ENCODE measurements at regions not wholly inside any gene's neighbourhood (a gene's known extent, or its start where the extent isn't known, plus 50 kb on each side); places are given as distances from the start of the nearest gene placed in this dataset.
"Not testable (repeated sequence)": the region's sequence is repeated elsewhere in the genome, so short reads cannot be mapped to it uniquely, and the experiment has no call there.

- no peak for DNase-seq
These were observed 358.8 kb downstream of the C12orf50 start for GRCh38 chr12:87670448-87670847.

DNA sequence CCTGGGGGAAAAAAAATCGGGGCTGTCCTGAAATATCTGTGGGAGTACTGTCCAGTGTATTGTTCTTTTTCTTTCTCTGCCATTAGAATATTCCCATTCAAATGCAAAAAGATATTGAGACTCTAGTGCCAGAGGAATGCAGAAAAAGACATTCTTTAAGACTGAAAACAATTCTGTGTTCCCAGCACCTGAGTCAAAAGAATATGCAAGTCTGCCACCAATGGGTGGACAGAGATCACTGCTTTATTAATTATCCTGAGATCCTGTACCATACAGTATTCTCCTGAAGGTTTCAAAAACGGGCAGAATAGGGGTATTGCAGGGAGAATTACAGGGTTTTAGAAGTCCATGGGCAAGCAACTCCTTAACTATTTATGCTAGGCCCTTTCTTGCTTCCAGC lies 361.8 kb downstream of the C12orf50 start:
- DNase-seq = no peak

DNA sequence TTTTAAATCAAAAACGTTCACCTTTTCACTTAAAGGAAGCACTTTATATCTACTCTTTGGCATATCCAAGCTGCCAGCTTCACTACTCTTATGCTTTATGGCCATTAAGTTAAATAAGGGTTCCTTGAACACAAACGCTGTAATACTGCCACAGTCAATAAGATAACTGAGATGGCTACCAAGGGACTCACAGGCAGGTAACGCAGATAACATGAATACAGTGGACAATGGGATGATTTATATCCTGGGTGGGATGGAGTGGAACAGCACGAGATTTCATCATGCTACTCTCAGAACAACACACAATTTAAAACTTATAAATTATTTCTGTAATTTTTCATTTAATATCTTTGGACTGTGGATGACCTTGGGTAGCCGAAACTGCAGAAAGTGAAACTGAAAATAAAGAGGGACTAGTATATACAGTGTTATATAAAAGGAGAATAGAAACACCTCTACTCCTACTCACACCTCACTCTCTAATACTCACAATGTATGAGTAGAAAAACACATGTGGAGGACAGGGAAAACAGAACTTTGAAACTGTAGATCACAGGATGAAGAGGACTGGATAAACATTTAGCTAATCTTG lies 367.3 kb downstream of the C12orf50 start:
- DNase-seq = no peak

DNA sequence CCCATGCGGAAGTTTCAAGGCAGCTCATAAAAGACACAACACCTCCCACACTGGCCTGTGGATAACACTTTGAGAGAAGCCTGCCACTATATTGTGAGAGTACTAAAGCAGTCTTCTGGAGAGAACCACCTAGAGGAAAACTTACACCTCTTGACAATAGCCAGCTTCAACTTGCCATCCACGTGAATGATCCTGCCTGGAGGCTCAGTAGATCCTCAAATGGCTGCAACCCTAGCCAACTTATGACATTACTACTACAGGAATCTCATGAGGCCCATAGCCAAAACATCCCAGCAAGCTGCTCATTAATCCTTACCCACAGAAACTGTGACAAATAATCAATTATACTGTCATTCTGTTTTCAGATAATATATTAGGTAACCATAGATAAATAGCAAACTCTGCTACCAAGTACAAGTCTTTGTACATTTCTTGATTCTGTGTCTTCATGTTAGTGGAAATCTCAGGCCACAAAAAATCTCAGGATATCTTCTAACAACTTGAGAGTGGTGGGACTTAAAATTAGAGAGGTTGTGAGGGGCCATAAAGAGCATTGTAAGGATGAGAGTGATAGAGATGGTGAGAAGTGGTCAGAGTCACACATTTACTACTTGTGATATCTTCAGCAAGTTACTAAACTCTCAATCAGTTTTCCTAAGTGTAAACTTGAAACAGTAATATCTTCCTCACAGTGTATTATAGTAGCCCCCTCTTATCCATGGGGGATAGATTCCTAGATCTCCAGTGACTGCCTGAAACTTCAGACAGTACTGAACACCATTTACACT lies 368.0 kb downstream of the C12orf50 start:
- no peak for DNase-seq

DNA sequence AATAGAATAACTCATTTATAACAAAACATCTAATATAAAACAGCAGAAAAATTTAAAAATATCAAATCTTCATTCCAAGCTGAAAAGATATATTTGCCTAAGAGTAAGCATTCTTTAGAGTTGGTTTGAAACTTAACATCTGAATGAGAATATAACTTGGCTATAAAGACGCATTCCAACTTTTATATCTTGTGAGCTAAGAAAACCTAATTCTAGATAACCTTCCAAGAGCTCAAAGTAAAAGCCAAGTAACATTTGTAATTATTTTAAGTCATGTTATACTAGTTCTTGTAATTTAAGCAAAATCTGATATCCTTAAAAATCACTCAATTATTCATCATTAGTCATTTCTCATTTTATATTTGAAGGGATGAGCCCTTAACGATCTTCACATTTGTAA lies 368.9 kb downstream of the C12orf50 start:
- DNase-seq = no peak

DNA sequence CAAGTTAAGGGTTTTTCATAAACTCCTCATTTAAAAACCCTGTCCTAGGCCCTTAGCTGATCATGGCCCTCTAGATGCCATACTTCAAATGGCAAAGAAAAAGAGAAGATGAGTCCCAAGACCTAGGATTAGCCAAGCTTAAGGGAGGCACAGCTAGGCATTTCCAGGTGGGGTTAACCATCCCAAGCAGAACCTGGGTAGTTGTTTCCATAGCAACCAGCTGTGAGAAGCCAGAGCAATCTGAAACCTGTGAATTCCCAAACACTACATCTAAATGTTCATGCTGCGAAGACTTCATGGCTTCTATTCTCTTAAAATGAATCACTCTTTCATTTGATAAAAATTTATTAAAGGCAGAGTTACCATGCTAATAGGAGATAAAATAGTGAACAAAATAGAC lies 372.9 kb downstream of the C12orf50 start:
- DNase-seq = no peak

DNA sequence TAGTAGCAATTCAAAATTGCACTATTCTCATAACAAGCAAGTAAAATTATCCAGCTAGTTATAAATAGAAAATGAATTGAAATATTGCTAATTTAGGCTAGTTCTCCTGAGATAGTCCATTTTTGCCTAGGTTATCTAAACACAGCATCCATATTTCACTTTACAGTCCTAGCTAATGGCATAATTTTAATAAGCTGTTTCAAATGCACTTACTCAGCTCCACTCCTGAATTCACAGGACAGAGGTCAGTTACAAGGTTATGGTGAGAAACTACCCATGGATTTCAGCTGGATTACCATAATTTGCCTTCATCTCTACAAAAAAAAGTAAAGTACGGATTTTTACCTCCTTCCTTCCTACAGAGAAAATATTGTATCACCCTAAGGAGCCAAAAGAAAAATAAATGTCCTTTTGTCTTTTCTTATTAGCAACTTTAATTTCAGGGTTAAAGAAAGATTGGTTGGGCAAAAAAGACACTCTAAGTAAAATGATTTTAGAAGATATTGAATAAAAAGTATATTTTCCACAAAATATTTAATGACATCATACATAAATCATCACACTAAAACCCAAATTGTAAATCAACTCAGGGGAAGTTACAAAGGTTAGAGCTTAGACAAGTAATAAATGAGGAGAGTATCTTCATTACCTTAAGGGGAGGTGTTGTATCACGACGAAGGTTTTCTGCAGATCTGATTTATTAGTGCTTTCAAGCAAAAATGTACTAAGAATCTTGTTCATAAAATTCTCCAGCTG lies 377.4 kb downstream of the C12orf50 start:
- no peak for DNase-seq

GRCh38 chr12:87642245-87642644 lies 387.0 kb downstream of the C12orf50 start:
- no peak for DNase-seq

- no peak for DNase-seq
These were observed 411.0 kb downstream of the C12orf50 start for GRCh38 chr12:87618199-87618598.

- no peak for DNase-seq
These were observed 416.2 kb downstream of the C12orf50 start for GRCh38 chr12:87612996-87613395.

GRCh38 chr12:87608321-87608720 lies 420.9 kb downstream of the C12orf50 start:
- DNase-seq = no peak

DNA sequence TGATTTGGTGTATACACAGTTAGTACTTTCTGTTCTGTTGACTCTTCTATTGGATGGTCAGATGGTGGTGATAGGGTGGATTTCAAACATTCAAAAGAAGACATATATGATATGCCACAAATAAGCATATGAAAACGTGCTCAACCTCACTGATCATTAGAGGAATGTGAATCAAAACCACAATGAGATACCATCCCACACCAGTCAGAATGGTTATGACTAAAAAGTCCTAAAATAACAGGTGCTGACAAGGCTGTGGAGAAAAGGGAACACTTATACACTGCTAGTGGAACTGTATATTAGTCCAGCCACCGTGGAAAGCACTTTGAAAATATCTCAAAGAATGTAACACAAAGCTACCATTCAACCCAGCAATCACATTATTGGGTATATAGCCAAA lies 425.5 kb downstream of the C12orf50 start:
- no peak for DNase-seq

- DNase-seq = no peak
These were observed 429.7 kb downstream of the C12orf50 start for GRCh38 chr12:87599459-87599858.

- no peak for DNase-seq
These were observed 432.1 kb downstream of the C12orf50 start for GRCh38 chr12:87597114-87597513.

GRCh38 chr12:87596636-87597035 lies 432.6 kb downstream of the C12orf50 start:
- no peak for DNase-seq

DNA sequence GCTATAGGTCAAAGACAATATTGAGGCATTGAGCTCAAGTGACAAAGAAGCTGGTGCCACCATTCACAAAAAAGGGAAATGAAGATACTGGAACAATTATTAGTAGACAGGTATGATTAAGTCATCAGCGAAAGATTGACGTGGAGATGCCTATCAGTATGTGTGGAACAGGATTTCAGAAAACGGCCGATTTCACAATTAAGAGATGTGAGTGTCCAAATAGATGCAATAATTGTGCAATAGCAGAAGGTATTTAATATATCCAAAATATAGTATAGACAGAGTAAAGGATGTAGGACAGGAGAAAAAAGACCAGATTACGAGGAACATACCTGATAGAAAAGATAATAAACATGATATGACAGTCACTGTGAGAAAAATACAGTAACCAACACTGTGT lies 433.1 kb downstream of the C12orf50 start:
- DNase-seq = no peak

DNA sequence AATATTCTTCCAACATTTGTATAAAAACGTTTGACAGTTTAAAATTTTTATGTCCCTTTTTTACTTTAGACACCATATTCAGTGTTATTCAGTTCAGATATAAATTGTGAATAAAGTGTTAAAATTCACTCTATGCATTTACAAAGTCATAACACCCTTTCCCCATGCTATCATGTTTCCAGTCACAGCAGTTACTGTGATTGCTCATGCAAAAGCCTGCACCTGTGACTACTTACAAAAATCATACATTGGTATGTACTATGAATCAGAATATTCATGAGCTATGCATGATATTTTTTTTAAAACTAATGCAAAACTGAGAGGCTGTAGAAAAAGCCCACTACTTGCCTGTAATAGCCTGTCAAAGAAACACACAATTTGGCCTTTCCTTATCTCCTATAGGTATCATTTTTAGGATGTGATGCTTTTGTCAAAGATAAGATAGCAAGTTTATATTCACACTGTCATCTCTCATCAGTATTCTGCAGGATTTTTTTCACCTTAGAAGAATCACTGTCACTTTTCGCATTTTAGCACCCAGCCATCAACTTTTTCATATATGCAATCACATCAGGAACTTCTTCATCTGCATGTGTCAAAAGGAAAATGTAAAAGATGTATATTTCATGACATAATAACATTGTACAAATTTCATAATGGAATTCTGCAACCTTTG lies 443.2 kb downstream of the C12orf50 start:
- no peak for DNase-seq

DNA sequence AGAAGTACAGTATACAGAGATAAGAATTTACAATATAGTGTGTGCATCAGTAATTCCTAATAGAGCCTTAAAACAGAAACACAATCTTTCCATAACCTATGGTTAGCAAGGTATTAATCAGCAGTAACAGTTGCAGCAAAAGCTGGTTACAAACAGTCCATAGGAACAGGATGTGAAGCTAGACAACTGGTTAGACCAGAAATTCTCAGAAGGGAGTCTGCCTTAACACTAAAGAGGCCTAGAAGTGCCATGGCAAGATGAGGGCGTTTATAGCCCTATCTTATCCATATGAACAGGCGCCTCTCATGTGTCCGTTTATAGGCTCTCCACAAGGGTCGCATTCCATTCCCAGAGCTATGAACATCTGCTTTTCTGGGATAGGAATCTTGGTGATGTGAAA lies 450.1 kb downstream of the C12orf50 start:
- not testable (repeated sequence) for DNase-seq

DNA sequence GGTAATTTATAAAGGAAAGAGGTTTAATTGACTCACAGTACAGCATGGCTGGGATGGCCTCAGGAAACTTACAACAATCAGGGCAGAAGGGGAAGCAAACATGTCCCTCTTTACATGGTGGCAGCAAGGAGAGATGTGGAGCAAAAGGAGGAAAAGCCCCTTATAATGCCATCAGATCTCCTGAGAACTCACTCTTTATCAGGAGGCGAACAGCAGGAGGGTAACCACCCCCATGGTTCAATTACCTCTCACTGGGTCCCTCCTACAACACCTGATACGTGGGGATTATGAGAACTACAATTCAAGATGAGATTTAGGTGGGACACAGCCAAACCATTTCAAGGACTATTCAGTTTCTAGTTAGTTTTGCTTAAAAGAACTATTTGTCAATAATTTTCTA lies 453.3 kb downstream of the C12orf50 start:
- no peak for DNase-seq

DNA sequence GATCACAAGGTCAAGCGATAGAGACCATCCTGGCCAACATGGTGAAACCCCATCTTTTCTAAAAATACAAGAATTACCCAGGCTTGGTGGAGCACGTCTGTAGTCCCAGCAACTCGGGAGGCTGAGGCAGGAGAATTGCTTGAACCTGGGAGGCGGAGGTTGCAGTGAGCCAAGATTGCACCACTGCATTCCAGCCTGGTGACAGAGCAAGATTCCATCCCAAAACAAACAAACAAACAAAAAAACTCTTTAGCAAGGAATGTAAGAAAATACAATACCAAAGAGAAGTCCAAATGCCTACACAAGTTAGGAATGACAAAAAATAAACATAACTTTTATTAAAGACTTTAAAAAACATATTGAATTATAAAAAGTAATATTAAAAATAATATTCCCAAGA lies 462.3 kb downstream of the C12orf50 start:
- not testable (repeated sequence) for DNase-seq

GRCh38 chr12:87556985-87557384 lies 472.2 kb downstream of the C12orf50 start:
- DNase-seq = no peak

DNA sequence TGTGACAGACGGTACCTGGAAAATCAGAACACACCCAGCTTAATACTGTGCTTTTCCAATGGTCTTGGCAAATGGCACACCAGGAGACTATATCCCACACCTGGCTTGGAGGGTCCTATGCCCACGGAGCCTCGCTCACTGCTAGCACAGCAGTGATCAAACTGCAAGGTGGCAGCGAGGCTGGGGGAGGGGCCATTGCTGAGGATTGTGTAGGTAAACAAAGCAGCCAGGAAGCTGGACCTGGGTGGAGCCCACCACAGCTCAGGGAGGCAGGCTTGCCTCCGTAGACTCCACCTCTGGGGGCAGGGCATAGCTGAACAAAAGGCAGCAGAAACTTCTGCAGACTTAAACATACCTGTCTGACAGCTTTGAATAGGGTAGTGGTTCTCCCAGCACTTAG lies 498.0 kb downstream of the C12orf50 start:
- not testable (repeated sequence) for DNase-seq

- no peak for DNase-seq
These were observed 499.8 kb downstream of the C12orf50 start for GRCh38 chr12:87529413-87529812.
